GM12878 (cell line): ENCODE measurements at regions not wholly inside any gene's neighbourhood (a gene's known extent, or its start where the extent isn't known, plus 50 kb on each side); places are given as distances from the start of the nearest gene placed in this dataset.

Source experiments
- CHD1 ChIP-seq: IDR thresholded peaks from 2 replicates; pipeline ENCODE4 v1.6.1; 2012; ENCODE audit warnings: low read depth, low read length, improper control_type of control experiment
- TAF1 ChIP-seq: IDR thresholded peaks from 2 replicates; pipeline ENCODE4 v1.6.1; 2011; ENCODE audit warnings: mild to moderate bottlenecking, low read depth, low read length, borderline replicate concordance
- USF2 ChIP-seq: IDR thresholded peaks from 2 replicates; pipeline ENCODE4 v1.6.1; 2011; ENCODE audit warnings: low read depth, low read length, improper control_type of control experiment, borderline replicate concordance

- no peak for TF ChIP-seq USF2
- TF ChIP-seq TAF1: no peak
- no peak for TF ChIP-seq CHD1
These were observed 1237.6 kb downstream of the EFNB2 start for GRCh38 chr13:105297839-105298238.
